Stimulated activated CD4-positive, alpha-beta T cell treated with anti-CD3 and anti-CD28 coated beads, Interleukin-4, amount 100 ng/mL, for 4 hours (primary cell): ENCODE measurements at regions not wholly inside any gene's neighbourhood (a gene's known extent, or its start where the extent isn't known, plus 50 kb on each side); places are given as distances from the start of the nearest gene placed in this dataset.

Experiments used
- DNase-seq, 2 experiments: peaks; one replicate each; pipeline ENCODE4 v3.0.0-alpha.2; 2020

- DNase-seq, result no peak
Observed at GRCh38 chr2:180443888-180444287, 436.8 kb upstream of the CWC22 start.

- no peak for DNase-seq
Observed at GRCh38 chr2:180442860-180443644, 436.0 kb upstream of the CWC22 start.

- DNase-seq, result no peak
Observed at GRCh38 chr2:180419212-180419611, 412.1 kb upstream of the CWC22 start.

- DNase-seq, result no peak
Observed at GRCh38 chr2:180416627-180417026, 409.5 kb upstream of the CWC22 start.

- no peak for DNase-seq
Observed at GRCh38 chr2:180413336-180413735, 406.2 kb upstream of the CWC22 start.

- no peak for DNase-seq
Observed at GRCh38 chr2:180412219-180412618, 405.1 kb upstream of the CWC22 start.

GRCh38 chr2:180411661-180412060 is 404.6 kb upstream of the CWC22 start:
- no peak for DNase-seq

- no peak for DNase-seq
Observed at GRCh38 chr2:180406687-180407086, 399.6 kb upstream of the CWC22 start.

- no peak for DNase-seq
Observed at GRCh38 chr2:180405520-180405919, 398.4 kb upstream of the CWC22 start.

GRCh38 chr2:180394305-180394704 is 387.2 kb upstream of the CWC22 start:
- no peak for DNase-seq

GRCh38 chr2:180385601-180386201 is 378.6 kb upstream of the CWC22 start:
- no peak for DNase-seq

- DNase-seq, result no peak
Observed at GRCh38 chr2:180376066-180376465, 369.0 kb upstream of the CWC22 start.

GRCh38 chr2:180374502-180375281 is 367.6 kb upstream of the CWC22 start:
- DNase-seq, result no peak

- DNase-seq, result no peak
Observed at GRCh38 chr2:180370511-180371205, 363.6 kb upstream of the CWC22 start.

- no peak for DNase-seq
Observed at GRCh38 chr2:180368881-180369280, 361.8 kb upstream of the CWC22 start.

GRCh38 chr2:180367815-180368214 is 360.7 kb upstream of the CWC22 start:
- DNase-seq, result no peak

GRCh38 chr2:180366481-180366880 is 359.4 kb upstream of the CWC22 start:
- DNase-seq, result no peak

- no peak for DNase-seq
Observed at GRCh38 chr2:180364719-180365118, 357.6 kb upstream of the CWC22 start.

- DNase-seq, result no peak
Observed at GRCh38 chr2:180360283-180360618, 353.2 kb upstream of the CWC22 start.

- DNase-seq, result no peak
Observed at GRCh38 chr2:180359522-180360282, 352.6 kb upstream of the CWC22 start.

- no peak for DNase-seq
Observed at GRCh38 chr2:180358458-180358857, 351.4 kb upstream of the CWC22 start.

GRCh38 chr2:180356676-180357075 is 349.6 kb upstream of the CWC22 start:
- no peak for DNase-seq

GRCh38 chr2:180352620-180353019 is 345.5 kb upstream of the CWC22 start:
- no peak for DNase-seq
